ENCODE measurements at regions not wholly inside any gene's neighbourhood (a gene's known extent, or its start where the extent isn't known, plus 50 kb on each side); places are given as distances from the start of the nearest gene placed in this dataset.
A peak's percentile ranks its signal among the peaks of the same experiment; 100 is the strongest.

- Mint-ChIP-seq H3K9me3 (ENCODE audit: unreplicated experiment) (no peaks in the 10 kb centered on the region), H3K27ac (ENCODE audit: unreplicated experiment) (no peak overlapping the region)
Observed at GRCh38 chr2:122747670-122748069, 992.2 kb downstream of the TSN start.

GRCh38 chr2:122748552-122749011, 993.1 kb downstream of the TSN start:
- no peaks in the 10 kb centered on the region for H3K9me3 Mint-ChIP-seq (ENCODE audit: unreplicated experiment)
- peak; percentile 23 for TF ChIP-seq CTCF (IDR thresholded peaks at IDR 0.05)
- no peak for DNase-seq (ENCODE audit: extremely low spot score, unreplicated experiment)

More at GRCh38 chr2:122747670-122748069, 992.2 kb downstream of the TSN start:
- no peak for TF ChIP-seq CTCF (IDR thresholded peaks at IDR 0.05)
- Mint-ChIP-seq H3K4me3 (ENCODE audit: unreplicated experiment) (no peak overlapping the region), H3K4me1 (ENCODE audit: unreplicated experiment) (peaks cover 13% of the 10 kb centered on the region), H3K36me3 (ENCODE audit: unreplicated experiment) (no peaks in the 10 kb centered on the region), H3K27me3 (ENCODE audit: unreplicated experiment) (no peaks in the 10 kb centered on the region)
- DNase-seq (ENCODE audit: extremely low spot score, unreplicated experiment): no peak

GRCh38 chr2:122749405-122749804, 994.0 kb downstream of the TSN start:
- Mint-ChIP-seq H3K36me3 (ENCODE audit: unreplicated experiment) (no peaks in the 10 kb centered on the region), H3K27me3 (ENCODE audit: unreplicated experiment) (no peaks in the 10 kb centered on the region), H3K27ac (ENCODE audit: unreplicated experiment) (no peak overlapping the region), H3K4me1 (ENCODE audit: unreplicated experiment) (peaks cover 13% of the 10 kb centered on the region), H3K9me3 (ENCODE audit: unreplicated experiment) (no peaks in the 10 kb centered on the region), H3K4me3 (ENCODE audit: unreplicated experiment) (no peak overlapping the region)
- no peak for TF ChIP-seq CTCF (IDR thresholded peaks at IDR 0.05)
- DNase-seq (ENCODE audit: extremely low spot score, unreplicated experiment): no peak

More at GRCh38 chr2:122748552-122749011, 993.1 kb downstream of the TSN start:
- no peaks in the 10 kb centered on the region for H3K36me3 Mint-ChIP-seq (ENCODE audit: unreplicated experiment)
- no peaks in the 10 kb centered on the region for H3K27me3 Mint-ChIP-seq (ENCODE audit: unreplicated experiment)
- H3K4me1 Mint-ChIP-seq (ENCODE audit: unreplicated experiment): peaks cover 13% of the 10 kb centered on the region
- no peak overlapping the region for H3K27ac Mint-ChIP-seq (ENCODE audit: unreplicated experiment)
- H3K4me3 Mint-ChIP-seq (ENCODE audit: unreplicated experiment): no peak overlapping the region

- H3K4me1 Mint-ChIP-seq (ENCODE audit: unreplicated experiment): peaks cover 13% of the 10 kb centered on the region
- H3K27ac Mint-ChIP-seq (ENCODE audit: unreplicated experiment): no peak overlapping the region
- no peaks in the 10 kb centered on the region for H3K9me3 Mint-ChIP-seq (ENCODE audit: unreplicated experiment)
- H3K27me3 Mint-ChIP-seq (ENCODE audit: unreplicated experiment): no peaks in the 10 kb centered on the region
- H3K4me3 Mint-ChIP-seq (ENCODE audit: unreplicated experiment): no peak overlapping the region
- no peak for DNase-seq (ENCODE audit: extremely low spot score, unreplicated experiment)
- no peak for TF ChIP-seq CTCF (IDR thresholded peaks at IDR 0.05)
- H3K36me3 Mint-ChIP-seq (ENCODE audit: unreplicated experiment): no peaks in the 10 kb centered on the region
Observed at GRCh38 chr2:122750095-122750494, 994.6 kb downstream of the TSN start.

- no peak for DNase-seq (ENCODE audit: extremely low spot score, unreplicated experiment)
- H3K4me3 Mint-ChIP-seq (ENCODE audit: unreplicated experiment): no peak overlapping the region
- H3K27me3 Mint-ChIP-seq (ENCODE audit: unreplicated experiment): no peaks in the 10 kb centered on the region
- peaks cover 3% of the 10 kb centered on the region for H3K9me3 Mint-ChIP-seq (ENCODE audit: unreplicated experiment)
- peaks cover 13% of the 10 kb centered on the region for H3K4me1 Mint-ChIP-seq (ENCODE audit: unreplicated experiment)
- H3K27ac Mint-ChIP-seq (ENCODE audit: unreplicated experiment): no peak overlapping the region
- H3K36me3 Mint-ChIP-seq (ENCODE audit: unreplicated experiment): no peaks in the 10 kb centered on the region
- no peak for TF ChIP-seq CTCF (IDR thresholded peaks at IDR 0.05)
Observed at GRCh38 chr2:122750808-122751207, 995.4 kb downstream of the TSN start.

All from osteocyte (in vitro differentiated cells).